Nephron progenitor cell (in vitro differentiated cells): ENCODE measurements at regions not wholly inside any gene's neighbourhood (a gene's known extent, or its start where the extent isn't known, plus 50 kb on each side); places are given as distances from the start of the nearest gene placed in this dataset.

Source experiments
- DNase-seq: peaks from one replicate; pipeline ENCODE4 v3.0.0; 2021
- H3K27ac Mint-ChIP-seq: 2 replicates; pipeline ENCODE4 v1.8.0; 2021; ENCODE audit warnings: mild to moderate bottlenecking, moderate library complexity, mixed read lengths
- H3K27me3 Mint-ChIP-seq: 2 replicates; pipeline ENCODE4 v1.8.0; 2021; ENCODE audit warnings: mild to moderate bottlenecking, low read depth, mixed read lengths; ENCODE audit not compliant: poor library complexity
- H3K36me3 Mint-ChIP-seq: 2 replicates; pipeline ENCODE4 v1.8.0; 2021; ENCODE audit warnings: low read depth, mixed read lengths
- H3K4me1 Mint-ChIP-seq: 2 replicates; pipeline ENCODE4 v1.8.0; 2021; ENCODE audit warnings: mixed read lengths
- H3K4me3 Mint-ChIP-seq: 2 replicates; pipeline ENCODE4 v1.8.0; 2021; ENCODE audit warnings: mild to moderate bottlenecking, moderate library complexity, mixed read lengths
- H3K9me3 Mint-ChIP-seq: 2 replicates; pipeline ENCODE4 v1.8.0; 2021; ENCODE audit warnings: mild to moderate bottlenecking, moderate library complexity, mixed read lengths
- TF ChIP-seq, protein P1 (sequence below): fragments of 200-600 bp; sonication (generic); IDR thresholded peaks from 2 replicates; pipeline ENCODE4 v1.5.0; 2021; ENCODE audit warnings: antibody characterized with exemption

GRCh38 chr3:159655202-159655601 is 333.4 kb upstream of the IL12A start:
- H3K27ac Mint-ChIP-seq: no peak overlapping the region

GRCh38 chr3:159657176-159657575 is 331.5 kb upstream of the IL12A start:
- H3K4me3 Mint-ChIP-seq: no peak overlapping the region
- TF ChIP-seq, protein P1, sequence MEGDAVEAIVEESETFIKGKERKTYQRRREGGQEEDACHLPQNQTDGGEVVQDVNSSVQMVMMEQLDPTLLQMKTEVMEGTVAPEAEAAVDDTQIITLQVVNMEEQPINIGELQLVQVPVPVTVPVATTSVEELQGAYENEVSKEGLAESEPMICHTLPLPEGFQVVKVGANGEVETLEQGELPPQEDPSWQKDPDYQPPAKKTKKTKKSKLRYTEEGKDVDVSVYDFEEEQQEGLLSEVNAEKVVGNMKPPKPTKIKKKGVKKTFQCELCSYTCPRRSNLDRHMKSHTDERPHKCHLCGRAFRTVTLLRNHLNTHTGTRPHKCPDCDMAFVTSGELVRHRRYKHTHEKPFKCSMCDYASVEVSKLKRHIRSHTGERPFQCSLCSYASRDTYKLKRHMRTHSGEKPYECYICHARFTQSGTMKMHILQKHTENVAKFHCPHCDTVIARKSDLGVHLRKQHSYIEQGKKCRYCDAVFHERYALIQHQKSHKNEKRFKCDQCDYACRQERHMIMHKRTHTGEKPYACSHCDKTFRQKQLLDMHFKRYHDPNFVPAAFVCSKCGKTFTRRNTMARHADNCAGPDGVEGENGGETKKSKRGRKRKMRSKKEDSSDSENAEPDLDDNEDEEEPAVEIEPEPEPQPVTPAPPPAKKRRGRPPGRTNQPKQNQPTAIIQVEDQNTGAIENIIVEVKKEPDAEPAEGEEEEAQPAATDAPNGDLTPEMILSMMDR: no peak

More at GRCh38 chr3:159655202-159655601, 333.4 kb upstream of the IL12A start:
- no peak for DNase-seq
- H3K9me3 Mint-ChIP-seq: no peaks in the 10 kb centered on the region
- peaks cover 8% of the 10 kb centered on the region for H3K27me3 Mint-ChIP-seq
- H3K36me3 Mint-ChIP-seq: no peaks in the 10 kb centered on the region
- H3K4me3 Mint-ChIP-seq: no peak overlapping the region
- H3K4me1 Mint-ChIP-seq: no peaks in the 10 kb centered on the region
- TF ChIP-seq, protein P1: no peak

GRCh38 chr3:159657629-159658028 is 331.0 kb upstream of the IL12A start:
- H3K27ac Mint-ChIP-seq: no peak overlapping the region
- TF ChIP-seq, protein P1: no peak
- H3K4me3 Mint-ChIP-seq: no peak overlapping the region
- no peak for DNase-seq
- H3K4me1 Mint-ChIP-seq: no peaks in the 10 kb centered on the region
- H3K27me3 Mint-ChIP-seq: peaks cover 8% of the 10 kb centered on the region
- H3K36me3 Mint-ChIP-seq: no peaks in the 10 kb centered on the region
- H3K9me3 Mint-ChIP-seq: no peaks in the 10 kb centered on the region

More at GRCh38 chr3:159657176-159657575, 331.5 kb upstream of the IL12A start:
- Mint-ChIP-seq H3K36me3 (no peaks in the 10 kb centered on the region), H3K4me1 (no peaks in the 10 kb centered on the region), H3K9me3 (no peaks in the 10 kb centered on the region), H3K27ac (no peak overlapping the region), H3K27me3 (peaks cover 8% of the 10 kb centered on the region)
- DNase-seq: no peak

GRCh38 chr3:159660326-159660725 is 328.3 kb upstream of the IL12A start:
- no peak for DNase-seq
- H3K9me3 Mint-ChIP-seq: no peaks in the 10 kb centered on the region
- H3K27me3 Mint-ChIP-seq: peaks cover 8% of the 10 kb centered on the region
- no peaks in the 10 kb centered on the region for H3K4me1 Mint-ChIP-seq
- TF ChIP-seq, protein P1: no peak
- no peak overlapping the region for H3K27ac Mint-ChIP-seq
- no peak overlapping the region for H3K4me3 Mint-ChIP-seq
- no peaks in the 10 kb centered on the region for H3K36me3 Mint-ChIP-seq

- no peaks in the 10 kb centered on the region for H3K36me3 Mint-ChIP-seq
- TF ChIP-seq, protein P1: no peak
- H3K27ac Mint-ChIP-seq: no peak overlapping the region
- H3K4me1 Mint-ChIP-seq: no peaks in the 10 kb centered on the region
- no peak for DNase-seq
- no peaks in the 10 kb centered on the region for H3K9me3 Mint-ChIP-seq
- H3K4me3 Mint-ChIP-seq: no peak overlapping the region
- H3K27me3 Mint-ChIP-seq: peaks cover 8% of the 10 kb centered on the region
Measured at GRCh38 chr3:159660901-159661300, 327.7 kb upstream of the IL12A start.

DNA sequence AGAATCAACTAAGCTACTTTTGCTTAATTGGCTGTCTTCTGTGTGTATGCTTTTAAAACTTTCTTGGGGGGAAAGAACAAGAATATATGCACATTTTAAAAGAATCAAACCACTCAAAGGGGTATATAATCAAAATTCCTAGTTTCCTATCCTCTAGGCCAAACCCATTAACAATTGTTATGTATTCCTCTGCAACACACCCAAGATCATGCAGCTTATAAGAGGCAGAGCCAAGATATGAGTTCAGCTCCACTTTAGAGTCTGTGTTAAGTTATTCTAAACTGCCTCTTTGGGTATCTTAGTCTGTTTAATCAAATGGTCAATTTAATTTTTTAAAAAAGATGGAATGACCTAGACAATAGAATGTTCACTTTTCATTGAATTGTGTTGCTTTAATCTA is 326.1 kb upstream of the IL12A start:
- H3K4me1 Mint-ChIP-seq: no peaks in the 10 kb centered on the region
- no peak overlapping the region for H3K4me3 Mint-ChIP-seq
- H3K9me3 Mint-ChIP-seq: no peaks in the 10 kb centered on the region
- TF ChIP-seq, protein P1: no peak
- no peaks in the 10 kb centered on the region for H3K36me3 Mint-ChIP-seq
- peaks cover 3% of the 10 kb centered on the region for H3K27me3 Mint-ChIP-seq
- no peak overlapping the region for H3K27ac Mint-ChIP-seq
- no peak for DNase-seq
